Mesenchymal stem cell (in vitro differentiated cells and primary cell): ENCODE measurements at regions not wholly inside any gene's neighbourhood (a gene's known extent, or its start where the extent isn't known, plus 50 kb on each side); places are given as distances from the start of the nearest gene placed in this dataset.

Experiments
- DNase-seq: peaks from one replicate; pipeline ENCODE4 v3.0.0-alpha.2; 2013
- H2AFZ ChIP-seq: one replicate; pipeline ENCODE4 v1.6.1; 2013; ENCODE audit warnings: low read depth, mild to moderate bottlenecking, control low read depth, inconsistent platforms, low read length, moderate library complexity
- H2AK5ac ChIP-seq: 2 replicates; pipeline ENCODE4 v1.6.1; 2013; ENCODE audit warnings: low read length, moderate library complexity, mild to moderate bottlenecking, inconsistent platforms; ENCODE audit not compliant: severe bottlenecking
- H2BK120ac ChIP-seq: one replicate; pipeline ENCODE4 v1.6.1; 2013; ENCODE audit warnings: low read depth, mild to moderate bottlenecking, inconsistent platforms, low read length, moderate library complexity
- H2BK12ac ChIP-seq, 2 experiments: one replicate each; pipeline ENCODE4 v1.6.1; 2013; ENCODE audit warnings: inconsistent platforms in 2 of 2, low read length in 2 of 2, mild to moderate bottlenecking in 2 of 2, moderate library complexity in 2 of 2, control low read depth in 1 of 2
- H2BK15ac ChIP-seq: one replicate; pipeline ENCODE4 v1.6.1; 2013; ENCODE audit warnings: mild to moderate bottlenecking, low read depth, inconsistent platforms; ENCODE audit not compliant: poor library complexity, severe bottlenecking
- H2BK5ac ChIP-seq: 2 replicates; pipeline ENCODE4 v1.6.1; 2013; ENCODE audit warnings: low read depth, mild to moderate bottlenecking, low read length, control low read depth, inconsistent platforms; ENCODE audit not compliant: poor library complexity, severe bottlenecking
- H3K14ac ChIP-seq, 2 experiments: one replicate each; pipeline ENCODE4 v1.6.1; 2013; ENCODE audit warnings: inconsistent platforms in 2 of 2, low read length in 2 of 2, control low read depth in 1 of 2, mild to moderate bottlenecking in 1 of 2, moderate library complexity in 1 of 2
- H3K18ac ChIP-seq, 2 experiments: one replicate each; pipeline ENCODE4 v1.6.1; 2013; ENCODE audit warnings: inconsistent platforms in 2 of 2, low read length in 2 of 2, control low read depth in 1 of 2, low read depth in 1 of 2, mild to moderate bottlenecking in 1 of 2
- H3K23ac ChIP-seq, 2 experiments: one replicate each; pipeline ENCODE4 v1.6.1; 2013; ENCODE audit warnings: inconsistent platforms in 2 of 2, low read length in 2 of 2, mild to moderate bottlenecking in 2 of 2, moderate library complexity in 2 of 2, control low read depth in 1 of 2
- H3K27ac ChIP-seq: 2 replicates; pipeline ENCODE4 v1.5.1; 2013; ENCODE audit warnings: mild to moderate bottlenecking, moderate library complexity, low read length, control low read depth, inconsistent platforms; ENCODE audit not compliant: poor library complexity, severe bottlenecking
- H3K27me3 ChIP-seq, 2 experiments: 2 replicates each; pipeline versions ENCODE4 v1.6.1 to v1.7.0; 2013; ENCODE audit warnings: low read length in 2 of 2, mild to moderate bottlenecking in 2 of 2, moderate library complexity in 2 of 2, control low read depth in 1 of 2, inconsistent platforms in 1 of 2; ENCODE audit not compliant: control insufficient read depth in 1 of 2, insufficient read depth in 1 of 2
- H3K36me3 ChIP-seq, 2 experiments: 2 replicates each; pipeline versions ENCODE4 v1.6.1 to v1.7.0; 2013; ENCODE audit warnings: low read length in 2 of 2, control low read depth in 1 of 2, inconsistent platforms in 1 of 2, low read depth in 1 of 2, mild to moderate bottlenecking in 1 of 2; ENCODE audit not compliant: insufficient read depth in 2 of 2, control insufficient read depth in 1 of 2
- H3K4ac ChIP-seq, 2 experiments: one replicate each; pipeline ENCODE4 v1.6.1; 2013; ENCODE audit warnings: inconsistent platforms in 2 of 2, low read length in 2 of 2, mild to moderate bottlenecking in 2 of 2, moderate library complexity in 2 of 2, control low read depth in 1 of 2, low read depth in 1 of 2
- H3K4me1 ChIP-seq: 2 replicates; pipeline ENCODE4 v1.6.1; 2013; ENCODE audit warnings: low read depth, low read length, control low read depth; ENCODE audit not compliant: control insufficient read depth, insufficient read depth
- H3K4me2 ChIP-seq: 2 replicates; pipeline ENCODE4 v1.6.1; 2013; ENCODE audit warnings: low read length, mild to moderate bottlenecking, inconsistent platforms; ENCODE audit not compliant: poor library complexity, severe bottlenecking
- H3K4me3 ChIP-seq, 2 experiments: 2 replicates each; pipeline versions ENCODE4 v1.5.1 to v1.7.0; 2013; ENCODE audit warnings: low read length in 2 of 2, mild to moderate bottlenecking in 2 of 2, control low read depth in 1 of 2, low read depth in 1 of 2; ENCODE audit not compliant: insufficient read depth in 1 of 2
- H3K79me1 ChIP-seq: replicated peaks from 2 replicates; pipeline ENCODE4 v1.6.1; 2013; ENCODE audit warnings: mild to moderate bottlenecking, control low read depth, low read length, inconsistent platforms; ENCODE audit not compliant: poor library complexity, severe bottlenecking
- H3K9ac ChIP-seq: 2 replicates; pipeline ENCODE4 v1.7.0; 2013; ENCODE audit warnings: mild to moderate bottlenecking, low read length, moderate library complexity
- H3K9me3 ChIP-seq: 2 replicates; pipeline ENCODE4 v1.7.0; 2013; ENCODE audit warnings: mild to moderate bottlenecking, low read length; ENCODE audit not compliant: control insufficient read depth
- H4K8ac ChIP-seq: one replicate; pipeline ENCODE4 v1.6.1; 2013; ENCODE audit warnings: inconsistent platforms, mild to moderate bottlenecking, low read length, moderate library complexity
- H4K91ac ChIP-seq: one replicate; pipeline ENCODE4 v1.6.1; 2013; ENCODE audit warnings: mild to moderate bottlenecking, low read length, inconsistent platforms
- WGBS: methylation state at CpG from one replicate; pipeline ENCODE4 v1.1.7; 2013; ENCODE audit warnings: mixed read lengths; 5-methylcytosine and 5-hydroxymethylcytosine counted together

GRCh38 chr13:99126821-99127220 is 73.8 kb upstream of the UBAC2 start:
- Histone ChIP-seq H3K27me3 (peaks cover 0 to 4% of the 10 kb centered on the region in 2 experiments), H3K23ac (no peak overlapping the region), H3K14ac (no peak overlapping the region), H3K4ac (no peak overlapping the region), H3K9me3 (no peaks in the 10 kb centered on the region), H2AFZ (no peak overlapping the region), H2AK5ac (no peak overlapping the region), H2BK120ac (no peak overlapping the region), H2BK5ac (no peak overlapping the region), H3K18ac (no peak overlapping the region), H3K36me3 (no peaks in the 10 kb centered on the region), H4K91ac (no peak overlapping the region), H3K9ac (no peak overlapping the region), H3K4me3 (no peak overlapping the region), H2BK15ac (no peak overlapping the region), H3K4me2 (no peak overlapping the region), H2BK12ac (no peak overlapping the region), H3K27ac (no peak overlapping the region), H3K4me1 (peaks cover 6% of the 10 kb centered on the region), H4K8ac (no peak overlapping the region), H3K79me1 (no peaks in the 10 kb centered on the region)
- WGBS = 91% methylated on average over 2 of the region's 2 CpGs
- DNase-seq = no peak

- no peak overlapping the region for H2AFZ ChIP-seq
- no peak overlapping the region for H3K23ac ChIP-seq
- no peaks in the 10 kb centered on the region for H3K9me3 ChIP-seq
- no peak overlapping the region for H3K4ac ChIP-seq
- no peak for DNase-seq
- no peaks in the 10 kb centered on the region for H3K79me1 ChIP-seq
- no peak overlapping the region for H2BK12ac ChIP-seq
- H4K8ac ChIP-seq = no peak overlapping the region
- no peak overlapping the region for H3K4me2 ChIP-seq
- peaks cover 0 to 4% of the 10 kb centered on the region in 2 experiments for H3K27me3 ChIP-seq
- H2AK5ac ChIP-seq = no peak overlapping the region
- no peak overlapping the region for H2BK120ac ChIP-seq
- no peak overlapping the region for H3K18ac ChIP-seq
- no peak overlapping the region for H3K27ac ChIP-seq
- H4K91ac ChIP-seq = no peak overlapping the region
- no peak overlapping the region for H2BK5ac ChIP-seq
- no peak overlapping the region for H3K14ac ChIP-seq
- no peak overlapping the region for H3K9ac ChIP-seq
- 75% methylated on average over 1 of the region's 2 CpGs for WGBS
- H3K4me1 ChIP-seq = peaks cover 3% of the 10 kb centered on the region
- no peak overlapping the region for H2BK15ac ChIP-seq
- H3K4me3 ChIP-seq = no peak overlapping the region
- no peaks in the 10 kb centered on the region for H3K36me3 ChIP-seq
These were observed 71.6 kb upstream of the UBAC2 start for GRCh38 chr13:99129050-99129449.

- no peak for DNase-seq
- H3K4ac ChIP-seq = no peak overlapping the region
- H2BK15ac ChIP-seq = no peak overlapping the region
- H3K4me3 ChIP-seq = no peak overlapping the region
- no peaks in the 10 kb centered on the region for H3K9me3 ChIP-seq
- no peak overlapping the region for H3K9ac ChIP-seq
- H3K4me2 ChIP-seq = no peak overlapping the region
- peaks cover 0 to 7% of the 10 kb centered on the region in 2 experiments for H3K27me3 ChIP-seq
- H3K27ac ChIP-seq = no peak overlapping the region
- no peak overlapping the region for H3K14ac ChIP-seq
- H2BK12ac ChIP-seq = no peak overlapping the region
- H2AK5ac ChIP-seq = no peak overlapping the region
- H2BK5ac ChIP-seq = no peak overlapping the region
- 97% methylated on average over 7 of the region's 7 CpGs for WGBS
- no peak overlapping the region for H3K23ac ChIP-seq
- no peak overlapping the region for H4K8ac ChIP-seq
- no peak overlapping the region for H3K18ac ChIP-seq
- H2BK120ac ChIP-seq = no peak overlapping the region
- no peak overlapping the region for H2AFZ ChIP-seq
- no peak overlapping the region for H4K91ac ChIP-seq
- H3K36me3 ChIP-seq = no peaks in the 10 kb centered on the region
- no peaks in the 10 kb centered on the region for H3K79me1 ChIP-seq
- peaks cover 3% of the 10 kb centered on the region for H3K4me1 ChIP-seq
These were observed 70.7 kb upstream of the UBAC2 start for GRCh38 chr13:99129951-99130350.

- H3K9ac ChIP-seq = no peak overlapping the region
- H3K9me3 ChIP-seq = no peaks in the 10 kb centered on the region
- no peak overlapping the region for H2BK12ac ChIP-seq
- no peak overlapping the region for H3K4me3 ChIP-seq
- no peak overlapping the region for H2AK5ac ChIP-seq
- H4K8ac ChIP-seq = no peak overlapping the region
- H4K91ac ChIP-seq = no peak overlapping the region
- no peaks in the 10 kb centered on the region for H3K36me3 ChIP-seq
- no peak overlapping the region for H3K4ac ChIP-seq
- no peak overlapping the region for H3K27ac ChIP-seq
- no peaks in the 10 kb centered on the region for H3K79me1 ChIP-seq
- H3K14ac ChIP-seq = no peak overlapping the region
- H2BK5ac ChIP-seq = no peak overlapping the region
- H2BK120ac ChIP-seq = no peak overlapping the region
- H3K27me3 ChIP-seq = peaks cover 0 to 13% of the 10 kb centered on the region in 2 experiments
- H3K4me1 ChIP-seq = no peaks in the 10 kb centered on the region
- WGBS = 77% methylated on average over 4 of the region's 4 CpGs
- no peak overlapping the region for H3K23ac ChIP-seq
- no peak for DNase-seq
- H2AFZ ChIP-seq = no peak overlapping the region
- H3K18ac ChIP-seq = no peak overlapping the region
- no peak overlapping the region for H2BK15ac ChIP-seq
- no peak overlapping the region for H3K4me2 ChIP-seq
These were observed 69.2 kb upstream of the UBAC2 start for GRCh38 chr13:99131410-99131809.
